NCI-H2029 (cell line): ENCODE measurements at regions not wholly inside any gene's neighbourhood (a gene's known extent, or its start where the extent isn't known, plus 50 kb on each side); places are given as distances from the start of the nearest gene placed in this dataset.

ENCODE experiments used
- DNase-seq: peaks from one replicate; lab custom pipeline; 2025; lab: John Stamatoyannopoulos, UW

GRCh38 chr17:34776456-34777443, 184.5 kb downstream of the CCT6B start:
- no peak for DNase-seq

- no peak for DNase-seq
Measured at GRCh38 chr17:34773036-34773435, 188.2 kb downstream of the CCT6B start.

GRCh38 chr17:34771891-34772290, 189.4 kb downstream of the CCT6B start:
- no peak for DNase-seq

GRCh38 chr17:34770586-34770985, 190.7 kb downstream of the CCT6B start:
- DNase-seq: no peak

GRCh38 chr17:34769899-34770298, 190.5 kb downstream of the TMEM132E start:
- DNase-seq: no peak

GRCh38 chr17:34769049-34769448, 189.7 kb downstream of the TMEM132E start:
- no peak for DNase-seq

GRCh38 chr17:34765291-34765690, 185.9 kb downstream of the TMEM132E start:
- no peak for DNase-seq

GRCh38 chr17:34764716-34765115, 185.3 kb downstream of the TMEM132E start:
- DNase-seq: no peak

- DNase-seq: no peak
Measured at GRCh38 chr17:34763728-34764665, 184.6 kb downstream of the TMEM132E start.

GRCh38 chr17:34762078-34762477, 182.7 kb downstream of the TMEM132E start:
- DNase-seq: no peak

- no peak for DNase-seq
Measured at GRCh38 chr17:34761646-34762045, 182.3 kb downstream of the TMEM132E start.

GRCh38 chr17:34760931-34761495, 181.6 kb downstream of the TMEM132E start:
- DNase-seq: no peak

- no peak for DNase-seq
Measured at GRCh38 chr17:34758718-34759117, 179.3 kb downstream of the TMEM132E start.

GRCh38 chr17:34758316-34758715, 178.9 kb downstream of the TMEM132E start:
- no peak for DNase-seq

GRCh38 chr17:34757611-34758010, 178.2 kb downstream of the TMEM132E start:
- DNase-seq: no peak

- no peak for DNase-seq
Measured at GRCh38 chr17:34757106-34757505, 177.7 kb downstream of the TMEM132E start.

GRCh38 chr17:34756637-34757021, 177.2 kb downstream of the TMEM132E start:
- no peak for DNase-seq

GRCh38 chr17:34755981-34756636, 176.7 kb downstream of the TMEM132E start:
- no peak for DNase-seq

- no peak for DNase-seq
Measured at GRCh38 chr17:34755371-34755770, 176.0 kb downstream of the TMEM132E start.

- no peak for DNase-seq
Measured at GRCh38 chr17:34750004-34750403, 170.6 kb downstream of the TMEM132E start.

GRCh38 chr17:34741967-34742366, 162.6 kb downstream of the TMEM132E start:
- no peak for DNase-seq
